Mammary epithelial cell (primary cell): ENCODE measurements at regions not wholly inside any gene's neighbourhood (a gene's known extent, or its start where the extent isn't known, plus 50 kb on each side); places are given as distances from the start of the nearest gene placed in this dataset.

Experiments
- EZH2 ChIP-seq: IDR thresholded peaks from 2 replicates; pipeline ENCODE4 v1.6.1; 2012; ENCODE audit warnings: low read length, inconsistent platforms, borderline replicate concordance
- TF ChIP-seq, protein P1 (sequence below), 2 donors: IDR thresholded peaks in 1 of 2; conservative IDR thresholded peaks in 1 of 2; 2 replicates each; pipeline ENCODE4 v1.5.1; 2011 to 2012; ENCODE audit warnings: inconsistent platforms in 2 of 2, low read length in 2 of 2, mild to moderate bottlenecking in 2 of 2, control low read depth in 1 of 2, low read depth in 1 of 2; ENCODE audit not compliant: insufficient read depth in 1 of 2; ENCODE audit errors: extremely low read depth in 1 of 2

DNA sequence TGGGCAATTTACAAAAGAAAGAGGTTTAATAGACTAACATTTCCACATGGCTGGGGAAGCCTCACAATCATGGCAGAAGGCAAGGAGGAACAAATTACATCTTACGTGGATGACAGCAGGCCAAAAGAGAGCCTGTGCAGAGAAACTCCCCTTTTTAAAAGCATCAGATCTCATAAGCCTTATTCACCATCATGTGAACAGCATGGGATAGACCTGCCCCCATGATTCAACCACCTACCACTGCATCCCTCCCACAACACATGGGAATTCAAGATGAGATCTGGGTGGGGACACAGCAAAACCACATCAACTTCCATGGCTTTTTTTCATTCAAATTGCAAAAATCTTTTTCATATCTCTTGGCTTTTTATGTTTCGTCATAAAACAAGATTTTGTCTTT is 67.6 kb upstream of the GADL1 start:
- TF ChIP-seq EZH2, result no peak
- TF ChIP-seq, protein P1, sequence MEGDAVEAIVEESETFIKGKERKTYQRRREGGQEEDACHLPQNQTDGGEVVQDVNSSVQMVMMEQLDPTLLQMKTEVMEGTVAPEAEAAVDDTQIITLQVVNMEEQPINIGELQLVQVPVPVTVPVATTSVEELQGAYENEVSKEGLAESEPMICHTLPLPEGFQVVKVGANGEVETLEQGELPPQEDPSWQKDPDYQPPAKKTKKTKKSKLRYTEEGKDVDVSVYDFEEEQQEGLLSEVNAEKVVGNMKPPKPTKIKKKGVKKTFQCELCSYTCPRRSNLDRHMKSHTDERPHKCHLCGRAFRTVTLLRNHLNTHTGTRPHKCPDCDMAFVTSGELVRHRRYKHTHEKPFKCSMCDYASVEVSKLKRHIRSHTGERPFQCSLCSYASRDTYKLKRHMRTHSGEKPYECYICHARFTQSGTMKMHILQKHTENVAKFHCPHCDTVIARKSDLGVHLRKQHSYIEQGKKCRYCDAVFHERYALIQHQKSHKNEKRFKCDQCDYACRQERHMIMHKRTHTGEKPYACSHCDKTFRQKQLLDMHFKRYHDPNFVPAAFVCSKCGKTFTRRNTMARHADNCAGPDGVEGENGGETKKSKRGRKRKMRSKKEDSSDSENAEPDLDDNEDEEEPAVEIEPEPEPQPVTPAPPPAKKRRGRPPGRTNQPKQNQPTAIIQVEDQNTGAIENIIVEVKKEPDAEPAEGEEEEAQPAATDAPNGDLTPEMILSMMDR (conservative IDR thresholded peaks at IDR 0.05 in 1 of 2, IDR thresholded peaks at IDR 0.05 in 1 of 2; ENCODE audit: extremely low read depth in 1 of 2, insufficient read depth in 1 of 2, low read depth in 1 of 2, low read length in 2 of 2), result no peak
